NT2/D1 (cell line): ENCODE measurements at regions not wholly inside any gene's neighbourhood (a gene's known extent, or its start where the extent isn't known, plus 50 kb on each side); places are given as distances from the start of the nearest gene placed in this dataset.

Experiments used
- YY1 ChIP-seq: IDR thresholded peaks from 2 replicates; pipeline ENCODE4 v1.6.1; 2011; ENCODE audit not compliant: insufficient read length, insufficient read depth
- ZNF274 ChIP-seq: IDR thresholded peaks from 2 replicates; pipeline ENCODE4 v1.6.1; 2011; ENCODE audit warnings: mild to moderate bottlenecking, low read depth, low read length

DNA sequence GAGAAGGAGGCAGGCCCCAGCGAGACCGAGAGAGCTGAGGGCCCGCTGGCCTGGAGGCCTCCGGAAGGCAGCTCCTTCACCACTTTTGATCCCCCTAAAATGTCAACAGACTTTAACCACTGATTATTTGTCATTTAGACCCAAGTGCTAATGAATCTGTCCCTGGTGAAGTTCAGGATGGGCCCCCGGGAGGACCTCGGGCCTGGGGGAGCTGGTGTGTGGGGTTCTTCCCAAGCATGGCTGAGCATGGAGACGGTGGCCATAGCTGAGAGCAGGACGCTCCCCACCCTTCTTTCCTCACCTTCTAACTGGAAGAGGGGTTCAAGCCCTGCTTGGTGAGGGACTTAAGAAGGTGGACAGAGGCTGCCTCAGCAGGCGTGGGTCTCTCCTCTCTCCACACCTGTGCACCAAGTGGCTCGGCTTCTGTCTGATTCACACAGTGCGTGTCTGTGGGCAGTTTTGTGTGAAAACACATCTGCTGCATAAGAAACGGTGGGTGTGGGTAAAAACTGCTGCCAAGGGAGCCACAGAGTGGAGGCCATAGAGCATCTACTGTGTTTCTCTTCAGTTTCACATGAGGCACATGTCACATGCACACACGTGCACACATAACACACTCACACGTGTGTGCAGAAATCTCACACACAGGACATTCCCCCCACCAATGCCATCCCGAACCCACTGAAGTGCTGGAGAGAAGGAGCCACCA, 53.5 kb upstream of the VIPR2 start:
- TF ChIP-seq ZNF274 (no peak), YY1 (no peak)
